ENCODE measurements at regions not wholly inside any gene's neighbourhood (a gene's known extent, or its start where the extent isn't known, plus 50 kb on each side); places are given as distances from the start of the nearest gene placed in this dataset.

DNA sequence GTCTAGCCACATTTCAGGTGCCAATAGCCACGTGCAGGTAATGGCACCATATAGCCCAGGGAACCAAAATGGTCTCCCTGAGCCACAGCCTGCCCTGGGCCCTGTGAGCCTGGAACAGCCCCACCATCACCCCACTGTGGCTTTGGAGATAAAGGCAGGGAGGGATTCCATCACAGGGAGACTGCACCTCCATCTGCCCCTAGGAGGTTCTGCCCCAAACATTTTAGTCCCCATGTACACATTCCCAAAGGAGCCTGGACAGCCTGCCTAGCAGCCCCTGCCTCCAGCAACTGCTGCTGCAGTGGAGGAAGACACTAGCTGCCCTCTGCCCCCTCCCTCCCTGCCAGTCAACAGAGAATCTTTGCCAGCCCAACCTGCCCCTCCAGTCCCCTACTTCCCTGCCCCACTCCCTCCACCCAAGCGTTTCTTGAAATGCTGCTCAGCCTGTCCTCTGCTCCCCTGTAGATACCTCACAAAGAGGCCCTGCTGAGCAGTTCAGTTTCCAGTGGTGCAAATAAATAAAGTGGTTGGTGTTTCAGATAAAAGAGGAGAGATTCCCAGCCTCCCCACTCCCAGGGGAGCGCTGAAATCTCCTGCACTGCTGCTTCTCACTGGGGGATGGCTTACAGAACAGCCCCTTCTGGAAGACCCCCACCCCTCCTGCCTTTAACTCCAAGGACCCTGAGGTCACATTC, 921.8 kb downstream of the UQCRFS1 start:
- no peak for DNase-seq (ENCODE audit: extremely low read depth, low read depth)
- TF ChIP-seq, protein P1, sequence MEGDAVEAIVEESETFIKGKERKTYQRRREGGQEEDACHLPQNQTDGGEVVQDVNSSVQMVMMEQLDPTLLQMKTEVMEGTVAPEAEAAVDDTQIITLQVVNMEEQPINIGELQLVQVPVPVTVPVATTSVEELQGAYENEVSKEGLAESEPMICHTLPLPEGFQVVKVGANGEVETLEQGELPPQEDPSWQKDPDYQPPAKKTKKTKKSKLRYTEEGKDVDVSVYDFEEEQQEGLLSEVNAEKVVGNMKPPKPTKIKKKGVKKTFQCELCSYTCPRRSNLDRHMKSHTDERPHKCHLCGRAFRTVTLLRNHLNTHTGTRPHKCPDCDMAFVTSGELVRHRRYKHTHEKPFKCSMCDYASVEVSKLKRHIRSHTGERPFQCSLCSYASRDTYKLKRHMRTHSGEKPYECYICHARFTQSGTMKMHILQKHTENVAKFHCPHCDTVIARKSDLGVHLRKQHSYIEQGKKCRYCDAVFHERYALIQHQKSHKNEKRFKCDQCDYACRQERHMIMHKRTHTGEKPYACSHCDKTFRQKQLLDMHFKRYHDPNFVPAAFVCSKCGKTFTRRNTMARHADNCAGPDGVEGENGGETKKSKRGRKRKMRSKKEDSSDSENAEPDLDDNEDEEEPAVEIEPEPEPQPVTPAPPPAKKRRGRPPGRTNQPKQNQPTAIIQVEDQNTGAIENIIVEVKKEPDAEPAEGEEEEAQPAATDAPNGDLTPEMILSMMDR (IDR thresholded peaks at IDR 0.05; ENCODE audit: low read depth, low read length) = no peak

DNA sequence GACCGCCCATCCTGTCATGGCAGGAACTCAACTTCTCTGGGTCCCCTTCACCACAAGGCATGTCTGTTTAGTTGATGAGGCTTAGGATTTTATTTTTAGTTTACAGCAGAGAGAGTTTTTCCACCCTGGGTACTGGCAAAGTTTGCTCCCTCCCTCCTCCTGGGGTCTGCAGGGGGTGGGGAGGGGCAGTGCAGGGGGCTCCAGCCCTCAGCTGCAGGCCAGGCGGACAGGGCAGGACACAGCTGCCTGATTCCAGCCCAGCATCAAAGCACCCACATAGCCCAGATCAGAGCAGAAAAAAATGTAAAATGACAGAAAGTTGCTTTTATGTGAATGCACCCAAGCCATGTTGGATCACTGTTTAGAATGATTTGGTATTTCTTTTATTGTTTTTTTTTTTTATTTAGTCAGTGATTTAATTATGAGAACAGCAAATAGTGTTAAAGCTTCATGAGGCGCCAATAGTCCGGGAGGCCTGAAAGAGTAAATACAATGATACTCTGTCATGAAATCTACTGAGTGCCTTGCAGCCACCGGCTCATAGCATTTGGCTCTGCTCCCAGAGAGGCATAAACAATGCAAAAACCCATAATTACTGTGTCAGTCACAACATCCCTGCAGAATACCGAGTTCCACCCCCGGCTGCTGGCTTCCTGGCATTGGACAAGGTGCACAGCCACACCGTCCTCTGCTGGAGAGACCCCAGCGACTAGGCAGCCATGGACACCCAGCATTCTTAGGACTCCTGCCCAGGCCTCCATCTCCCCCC, 923.5 kb downstream of the UQCRFS1 start:
- peak; percentile 51 for DNase-seq (ENCODE audit: extremely low read depth, low read depth)
- TF ChIP-seq, protein P1 (IDR thresholded peaks at IDR 0.05; ENCODE audit: low read depth, low read length) = no peak; the same call in none of the 2 replicates

DNA sequence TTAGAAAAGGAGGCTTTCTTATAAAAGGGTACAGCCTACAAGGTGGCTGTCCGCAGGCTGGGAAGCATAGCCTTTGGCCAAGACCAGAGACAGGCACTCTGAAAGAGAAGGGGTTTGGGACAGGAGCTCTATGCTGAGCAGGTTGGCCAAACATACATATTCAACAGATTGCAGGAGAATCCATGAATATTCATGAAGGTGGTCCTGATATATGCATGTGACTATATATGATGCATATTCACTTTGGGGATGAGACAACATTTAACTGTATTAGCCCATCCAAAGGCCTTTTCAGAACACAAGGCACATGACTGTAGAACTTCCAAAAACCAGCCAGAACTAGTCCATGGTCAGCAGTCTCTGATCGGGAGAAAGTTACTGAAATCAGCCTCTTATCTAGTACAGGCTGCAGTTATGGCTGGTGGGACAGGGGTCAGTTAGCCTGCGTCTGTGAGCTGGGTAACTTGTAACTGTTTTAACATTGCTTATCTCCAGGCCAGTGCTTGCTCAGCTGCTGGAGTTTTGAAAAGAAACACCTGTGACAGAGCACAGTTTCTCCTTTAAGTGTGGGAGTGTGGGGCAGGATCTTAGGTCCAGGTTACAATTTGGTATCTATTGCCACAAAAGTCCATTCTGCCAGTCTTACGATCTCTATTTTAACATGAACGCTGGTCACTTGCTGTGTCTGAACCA, 924.2 kb downstream of the UQCRFS1 start:
- no peak for DNase-seq (ENCODE audit: extremely low read depth, low read depth)
- TF ChIP-seq, protein P1 (IDR thresholded peaks at IDR 0.05; ENCODE audit: low read depth, low read length) = no peak

DNA sequence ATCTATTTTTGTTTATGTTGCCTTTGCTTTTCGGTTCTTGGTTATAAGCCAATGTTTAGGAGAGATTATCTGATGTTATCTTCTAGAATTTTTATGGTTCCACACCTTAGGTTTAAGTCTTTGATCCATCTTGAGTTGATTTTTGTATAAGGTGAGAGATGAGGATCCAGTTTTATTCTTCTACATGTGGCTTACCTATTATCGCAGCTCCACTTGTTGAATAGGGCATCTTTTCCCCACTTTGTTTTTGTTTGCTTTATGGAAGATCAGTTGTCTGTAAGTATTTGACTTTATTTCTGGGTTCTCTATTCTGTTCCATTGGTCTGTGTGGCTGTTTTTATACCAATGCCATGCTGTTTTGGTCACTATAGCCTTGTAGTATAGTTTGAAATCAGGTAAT, 927.0 kb downstream of the UQCRFS1 start:
- TF ChIP-seq, protein P1 (IDR thresholded peaks at IDR 0.05; ENCODE audit: low read depth, low read length) = no peak
- no peak for DNase-seq (ENCODE audit: extremely low read depth, low read depth)

DNA sequence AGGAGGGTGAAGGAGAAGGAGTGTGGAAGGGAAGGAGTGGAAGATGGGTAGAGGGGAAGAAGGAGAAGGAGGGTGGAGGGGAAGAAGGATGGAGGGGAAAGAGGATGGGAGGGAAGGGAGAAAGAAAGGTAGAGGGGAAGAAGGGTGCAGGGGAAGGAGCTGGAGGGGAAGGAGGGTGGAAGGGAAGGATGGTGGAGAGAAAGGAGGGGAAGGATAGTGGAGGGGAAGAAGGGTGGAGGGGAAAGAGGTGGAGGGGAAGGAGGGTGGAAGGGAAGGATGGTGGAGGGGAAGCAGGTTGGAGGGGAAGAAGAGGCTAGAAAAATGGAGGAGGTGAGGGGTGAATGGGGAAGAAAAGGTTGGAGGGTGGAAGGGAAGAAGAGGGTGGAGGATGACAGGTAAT, 927.9 kb downstream of the UQCRFS1 start:
- no peak for DNase-seq (ENCODE audit: extremely low read depth, low read depth)
- TF ChIP-seq, protein P1 (IDR thresholded peaks at IDR 0.05; ENCODE audit: low read depth, low read length) = no peak

DNA sequence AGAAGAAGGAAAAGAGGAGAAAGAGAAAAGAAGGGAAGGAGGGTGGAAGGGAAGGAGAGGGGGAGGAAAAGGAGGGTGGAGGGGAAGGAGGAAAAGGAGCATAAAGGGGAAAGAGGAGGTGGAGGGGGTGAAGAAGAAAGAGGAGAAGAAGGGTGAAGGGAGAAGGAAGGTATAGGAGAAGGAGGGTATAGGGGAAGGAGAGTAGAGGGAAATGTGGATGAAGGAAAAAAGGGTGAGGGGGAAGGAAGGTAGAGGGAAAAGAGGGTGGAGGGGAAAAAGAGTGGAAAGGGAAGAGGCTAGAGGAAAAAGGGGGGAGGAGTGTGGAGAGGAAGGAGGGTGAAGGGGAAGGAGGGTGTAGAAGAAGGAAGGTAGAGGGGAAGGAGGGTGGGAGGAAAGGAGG, 928.6 kb downstream of the UQCRFS1 start:
- TF ChIP-seq, protein P1 (IDR thresholded peaks at IDR 0.05; ENCODE audit: low read depth, low read length) = no peak
- DNase-seq (ENCODE audit: extremely low read depth, low read depth) = no peak

DNA sequence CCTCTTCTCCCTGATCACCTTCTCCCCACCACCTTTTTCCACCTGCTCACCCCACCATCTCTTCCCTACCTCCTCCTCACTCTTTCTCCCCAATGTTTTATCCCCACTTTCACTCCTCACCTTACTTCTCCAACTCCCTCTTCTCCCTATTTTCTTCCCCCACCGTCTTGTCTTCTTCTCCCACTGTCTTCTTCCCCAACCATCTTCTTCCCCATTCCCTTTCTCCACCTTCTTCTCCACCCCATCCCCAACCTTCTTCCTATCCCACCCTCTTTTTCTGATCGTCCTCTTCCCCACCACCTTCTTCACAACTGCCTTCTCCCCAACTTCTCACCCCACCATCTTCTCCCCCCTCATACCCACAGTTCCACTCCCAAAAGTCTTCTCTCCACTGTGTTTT, 929.4 kb downstream of the UQCRFS1 start:
- no peak for DNase-seq (ENCODE audit: extremely low read depth, low read depth)
- TF ChIP-seq, protein P1 (IDR thresholded peaks at IDR 0.05; ENCODE audit: low read depth, low read length) = no peak

Measured in AG09319 (cell line).